ENCODE measurements at regions not wholly inside any gene's neighbourhood (a gene's known extent, or its start where the extent isn't known, plus 50 kb on each side); places are given as distances from the start of the nearest gene placed in this dataset.
"Not testable (repeated sequence)": the region's sequence is repeated elsewhere in the genome, so short reads cannot be mapped to it uniquely, and the experiment has no call there.

DNA sequence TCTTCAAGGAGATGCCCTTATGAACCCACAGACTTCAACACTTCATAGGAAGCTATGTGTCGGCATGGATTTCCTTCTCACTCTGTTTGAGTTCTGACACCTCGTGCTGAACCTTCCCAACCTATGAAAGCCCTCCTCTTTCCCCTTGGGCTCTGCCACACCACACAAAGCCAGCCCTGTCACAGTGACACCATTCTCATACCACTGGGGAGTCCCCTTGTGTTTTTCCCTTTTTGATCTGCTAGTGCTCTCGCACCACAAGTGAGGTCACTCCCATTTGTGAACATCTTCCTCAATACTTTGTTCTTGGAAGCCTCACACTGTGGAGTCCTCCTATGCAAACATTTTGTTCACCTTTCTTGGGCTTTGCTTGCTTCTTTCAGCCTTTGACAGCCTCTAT lies 264.6 kb upstream of the ALG10 start:
- in situ Hi-C loops (cut with MboI; ENCODE audit: low sequenced_read_pairs) = no loop called here
- Histone ChIP-seq H3K36me3 (replicated peaks) (no peaks in the 10 kb centered on the region), H3K4me3 (no peak overlapping the region), H3K27me3 (ENCODE audit: low read depth) (no peaks in the 10 kb centered on the region), H3K9me3 (no peaks in the 10 kb centered on the region), H3K4me1 (no peaks in the 10 kb centered on the region)
- DNase-seq (ENCODE audit: low spot score in 2 of 2) = no peak

DNA sequence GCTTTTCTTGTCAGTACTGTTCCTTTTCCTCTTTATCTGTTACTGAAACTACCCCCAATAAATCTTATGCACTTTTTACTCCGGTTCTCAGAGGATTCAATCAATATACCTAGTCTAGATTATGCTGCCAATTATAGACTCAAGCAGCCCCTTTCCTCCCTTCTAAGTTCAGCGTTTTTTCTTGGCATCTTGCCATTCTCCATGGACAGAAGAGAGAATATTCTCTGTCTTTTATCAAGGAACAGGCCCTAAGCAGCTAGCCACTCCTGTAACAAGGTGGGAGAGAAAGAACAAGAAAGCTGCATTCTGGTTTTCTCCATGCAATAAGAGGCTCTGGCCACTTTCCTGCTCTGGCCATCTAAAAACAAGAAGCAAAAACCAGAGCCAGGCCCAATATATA lies 263.0 kb upstream of the ALG10 start:
- no peaks in the 10 kb centered on the region for H3K9me3 ChIP-seq
- in situ Hi-C loops (cut with MboI; ENCODE audit: low sequenced_read_pairs) = no loop called here
- no peaks in the 10 kb centered on the region for H3K36me3 ChIP-seq (replicated peaks)
- H3K4me3 ChIP-seq = no peak overlapping the region
- H3K4me1 ChIP-seq = no peaks in the 10 kb centered on the region
- H3K27me3 ChIP-seq (ENCODE audit: low read depth) = no peaks in the 10 kb centered on the region
- DNase-seq (ENCODE audit: low spot score in 2 of 2) = no peak

- H3K4me1 ChIP-seq = no peaks in the 10 kb centered on the region
- in situ Hi-C loops (cut with MboI; ENCODE audit: low sequenced_read_pairs) = no loop called here
These were observed 259.0 kb upstream of the ALG10 start for GRCh38 chr12:33763331-33763730.

GRCh38 chr12:33770652-33771051 lies 251.6 kb upstream of the ALG10 start:
- Histone ChIP-seq H3K27me3 (ENCODE audit: low read depth) (no peaks in the 10 kb centered on the region), H3K4me1 (no peaks in the 10 kb centered on the region), H3K4me3 (no peak overlapping the region), H3K36me3 (replicated peaks) (no peaks in the 10 kb centered on the region), H3K9me3 (no peaks in the 10 kb centered on the region)
- in situ Hi-C loops (cut with MboI; ENCODE audit: low sequenced_read_pairs) = no loop called here
- DNase-seq (ENCODE audit: low spot score in 2 of 2) = no peak

More at GRCh38 chr12:33763331-33763730, 259.0 kb upstream of the ALG10 start:
- no peaks in the 10 kb centered on the region for H3K27me3 ChIP-seq (ENCODE audit: low read depth)
- no peak overlapping the region for H3K4me3 ChIP-seq
- DNase-seq (ENCODE audit: low spot score in 2 of 2) = no peak
- no peaks in the 10 kb centered on the region for H3K9me3 ChIP-seq
- no peaks in the 10 kb centered on the region for H3K36me3 ChIP-seq (replicated peaks)

GRCh38 chr12:33771889-33772288 lies 250.4 kb upstream of the ALG10 start:
- in situ Hi-C loops (cut with MboI; ENCODE audit: low sequenced_read_pairs) = no loop called here
- no peak for DNase-seq (ENCODE audit: low spot score in 2 of 2)
- Histone ChIP-seq H3K4me3 (no peak overlapping the region), H3K27me3 (ENCODE audit: low read depth) (no peaks in the 10 kb centered on the region), H3K4me1 (no peaks in the 10 kb centered on the region), H3K9me3 (no peaks in the 10 kb centered on the region), H3K36me3 (replicated peaks) (no peaks in the 10 kb centered on the region)

DNA sequence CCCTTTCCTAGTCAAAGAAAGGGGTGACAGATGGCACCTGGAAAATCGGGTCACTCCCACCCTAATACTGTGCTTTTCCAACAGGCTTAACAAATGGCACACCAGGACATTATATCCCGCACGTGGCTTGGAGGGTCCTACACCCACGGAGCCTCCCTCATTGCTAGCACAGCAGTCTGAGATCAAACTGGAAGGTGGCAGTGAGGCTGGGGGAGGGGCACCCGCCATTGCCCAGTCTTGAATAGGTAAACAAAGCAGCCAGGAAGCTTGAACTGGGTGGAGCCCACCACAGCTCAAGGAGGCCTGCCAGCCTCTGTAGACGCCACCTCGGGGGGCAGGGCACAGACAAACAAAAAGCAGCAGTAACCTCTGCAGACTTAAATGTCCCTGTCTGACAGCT lies 249.2 kb upstream of the ALG10 start:
- DNase-seq (ENCODE audit: low spot score in 2 of 2); H3K27me3 ChIP-seq (ENCODE audit: low read depth); in situ Hi-C loops (cut with MboI; ENCODE audit: low sequenced_read_pairs); H3K9me3 ChIP-seq; H3K4me3 ChIP-seq; H3K36me3 ChIP-seq (replicated peaks); H3K4me1 ChIP-seq: not testable (repeated sequence)

DNA sequence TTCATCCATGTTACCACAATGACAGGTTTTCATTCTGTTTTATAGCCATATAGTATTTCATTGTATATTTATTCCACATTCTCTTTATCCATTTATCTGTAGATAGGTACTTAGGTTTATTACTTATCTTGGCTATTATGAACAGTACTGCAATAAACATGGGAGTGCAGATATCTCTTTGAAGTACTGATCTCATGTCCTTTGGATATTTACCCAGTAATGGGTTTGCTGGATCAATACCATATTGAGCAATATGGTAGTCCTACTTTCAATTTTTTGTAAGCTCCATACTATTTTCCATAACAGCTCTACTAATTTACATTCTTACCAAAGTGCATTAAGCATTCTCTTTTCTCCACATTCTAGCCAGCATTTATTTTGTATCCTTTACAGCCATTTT lies 235.8 kb upstream of the ALG10 start:
- DNase-seq (ENCODE audit: low spot score in 2 of 2) = no peak
- Histone ChIP-seq H3K36me3 (replicated peaks) (no peaks in the 10 kb centered on the region), H3K9me3 (no peaks in the 10 kb centered on the region), H3K4me1 (no peaks in the 10 kb centered on the region), H3K27me3 (ENCODE audit: low read depth) (no peaks in the 10 kb centered on the region), H3K4me3 (no peak overlapping the region)
- in situ Hi-C loops (cut with MboI; ENCODE audit: low sequenced_read_pairs) = no loop called here

- H3K36me3 ChIP-seq (replicated peaks) = no peaks in the 10 kb centered on the region
- no peak overlapping the region for H3K4me3 ChIP-seq
- no peaks in the 10 kb centered on the region for H3K9me3 ChIP-seq
- in situ Hi-C loops (cut with MboI; ENCODE audit: low sequenced_read_pairs) = no loop called here
- H3K27me3 ChIP-seq (ENCODE audit: low read depth) = no peaks in the 10 kb centered on the region
- H3K4me1 ChIP-seq = no peaks in the 10 kb centered on the region
- no peak for DNase-seq (ENCODE audit: low spot score in 2 of 2)
These were observed 227.3 kb upstream of the ALG10 start for GRCh38 chr12:33794954-33795353.

GRCh38 chr12:33795536-33795935 lies 226.8 kb upstream of the ALG10 start:
- in situ Hi-C loops (cut with MboI; ENCODE audit: low sequenced_read_pairs) = no loop called here
- H3K27me3 ChIP-seq (ENCODE audit: low read depth) = no peaks in the 10 kb centered on the region
- no peak overlapping the region for H3K4me3 ChIP-seq
- no peaks in the 10 kb centered on the region for H3K4me1 ChIP-seq
- H3K9me3 ChIP-seq = no peaks in the 10 kb centered on the region
- H3K36me3 ChIP-seq (replicated peaks) = no peaks in the 10 kb centered on the region
- DNase-seq (ENCODE audit: low spot score in 2 of 2) = no peak

DNA sequence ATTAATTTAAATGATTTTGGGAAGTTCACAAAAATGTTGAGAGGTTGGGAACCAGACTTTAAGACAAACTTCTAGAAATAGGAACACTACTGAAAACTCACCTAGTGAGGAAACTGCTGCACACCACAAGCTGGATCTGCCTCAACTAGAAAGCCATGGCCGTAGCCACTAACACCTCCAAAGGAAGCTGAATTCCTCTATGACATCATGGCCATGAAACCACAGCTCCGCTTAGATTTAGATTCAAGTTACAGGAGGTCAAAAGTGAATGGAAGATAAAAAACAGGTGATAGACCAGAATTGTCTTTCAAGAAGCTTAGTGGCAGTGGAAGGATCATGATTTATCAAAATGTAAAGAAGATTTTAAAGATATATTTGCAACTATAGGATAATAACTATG lies 208.8 kb upstream of the ALG10 start:
- no peaks in the 10 kb centered on the region for H3K36me3 ChIP-seq (replicated peaks)
- no peak overlapping the region for H3K4me3 ChIP-seq
- DNase-seq (ENCODE audit: low spot score in 2 of 2) = no peak
- H3K4me1 ChIP-seq = no peaks in the 10 kb centered on the region
- no peaks in the 10 kb centered on the region for H3K9me3 ChIP-seq
- in situ Hi-C loops (cut with MboI; ENCODE audit: low sequenced_read_pairs) = no loop called here
- no peaks in the 10 kb centered on the region for H3K27me3 ChIP-seq (ENCODE audit: low read depth)

GRCh38 chr12:33817713-33818112 lies 204.6 kb upstream of the ALG10 start:
- in situ Hi-C loops (cut with MboI; ENCODE audit: low sequenced_read_pairs) = no loop called here
- H3K36me3 ChIP-seq (replicated peaks) = no peaks in the 10 kb centered on the region
- no peaks in the 10 kb centered on the region for H3K9me3 ChIP-seq
- DNase-seq (ENCODE audit: low spot score in 2 of 2) = no peak
- no peaks in the 10 kb centered on the region for H3K4me1 ChIP-seq
- H3K27me3 ChIP-seq (ENCODE audit: low read depth) = no peaks in the 10 kb centered on the region
- no peak overlapping the region for H3K4me3 ChIP-seq

- DNase-seq (ENCODE audit: low spot score in 2 of 2) = no peak
- H3K27me3 ChIP-seq (ENCODE audit: low read depth) = no peaks in the 10 kb centered on the region
- no peaks in the 10 kb centered on the region for H3K36me3 ChIP-seq (replicated peaks)
- H3K4me3 ChIP-seq = no peak overlapping the region
- no peaks in the 10 kb centered on the region for H3K9me3 ChIP-seq
- no peaks in the 10 kb centered on the region for H3K4me1 ChIP-seq
- in situ Hi-C loops (cut with MboI; ENCODE audit: low sequenced_read_pairs) = no loop called here
These were observed 204.0 kb upstream of the ALG10 start for GRCh38 chr12:33818313-33818712.

DNA sequence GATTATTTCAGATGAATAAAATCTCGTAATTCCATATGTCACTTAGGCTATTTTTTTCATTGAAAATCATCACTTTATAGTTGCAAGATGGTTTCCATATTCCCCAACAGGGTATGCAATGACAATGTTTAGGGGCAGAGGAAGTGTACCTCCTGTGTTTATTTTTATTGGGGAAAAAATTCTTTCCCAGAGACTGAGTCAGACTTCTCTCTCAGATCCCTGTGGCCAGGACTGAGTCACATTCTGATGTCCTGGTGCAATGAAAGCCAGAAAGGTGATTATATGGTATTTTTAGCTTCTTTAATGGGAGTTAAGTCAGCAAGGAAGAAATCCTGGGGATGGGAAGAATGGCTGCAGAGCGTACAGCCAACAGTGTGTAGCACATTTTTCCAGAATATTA lies 196.9 kb upstream of the ALG10 start:
- in situ Hi-C loops (cut with MboI; ENCODE audit: low sequenced_read_pairs) = no loop called here
- no peak for DNase-seq (ENCODE audit: low spot score in 2 of 2)
- no peaks in the 10 kb centered on the region for H3K4me1 ChIP-seq
- H3K9me3 ChIP-seq = no peaks in the 10 kb centered on the region
- H3K4me3 ChIP-seq = no peak overlapping the region
- H3K36me3 ChIP-seq (replicated peaks) = no peaks in the 10 kb centered on the region
- no peaks in the 10 kb centered on the region for H3K27me3 ChIP-seq (ENCODE audit: low read depth)

GRCh38 chr12:33825986-33826602 lies 196.2 kb upstream of the ALG10 start:
- Histone ChIP-seq H3K4me3 (no peak overlapping the region), H3K9me3 (no peaks in the 10 kb centered on the region), H3K4me1 (no peaks in the 10 kb centered on the region), H3K36me3 (replicated peaks) (no peaks in the 10 kb centered on the region), H3K27me3 (ENCODE audit: low read depth) (no peaks in the 10 kb centered on the region)
- in situ Hi-C loops (cut with MboI; ENCODE audit: low sequenced_read_pairs) = no loop called here
- no peak for DNase-seq (ENCODE audit: low spot score in 2 of 2)

DNA sequence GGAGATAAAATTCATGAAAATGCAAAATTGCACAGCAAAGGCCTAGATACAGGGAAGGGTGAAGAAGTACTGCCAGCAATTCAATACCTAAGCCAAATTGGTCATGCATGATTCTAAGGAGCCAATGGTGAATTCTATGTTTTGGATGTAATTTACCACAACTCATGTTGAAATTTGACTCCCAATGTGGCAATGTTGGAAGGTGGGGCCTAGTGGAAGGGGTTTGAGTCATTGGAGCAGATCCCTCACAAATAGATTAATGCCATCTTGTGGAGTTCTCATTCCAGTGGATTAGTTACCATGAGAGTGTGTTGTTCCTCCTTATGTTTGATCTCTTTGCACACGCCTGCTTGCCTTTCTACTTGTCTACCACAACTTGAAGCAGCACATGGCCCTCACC lies 194.0 kb upstream of the ALG10 start:
- Histone ChIP-seq H3K27me3 (ENCODE audit: low read depth) (no peaks in the 10 kb centered on the region), H3K4me1 (no peaks in the 10 kb centered on the region), H3K9me3 (no peaks in the 10 kb centered on the region), H3K36me3 (replicated peaks) (no peaks in the 10 kb centered on the region), H3K4me3 (no peak overlapping the region)
- in situ Hi-C loops (cut with MboI; ENCODE audit: low sequenced_read_pairs) = no loop called here
- DNase-seq (ENCODE audit: low spot score in 2 of 2) = no peak
